Superior temporal gyrus (tissue), 1 donor: ENCODE measurements at regions not wholly inside any gene's neighbourhood (a gene's known extent, or its start where the extent isn't known, plus 50 kb on each side); places are given as distances from the start of the nearest gene placed in this dataset.
"Not testable (repeated sequence)": the region's sequence is repeated elsewhere in the genome, so short reads cannot be mapped to it uniquely, and the experiment has no call there.

Experiments
- DNase-seq: peaks from one replicate; pipeline ENCODE4 v3.0.0-alpha.2; 2016; ENCODE audit errors: extremely low spot score

DNA sequence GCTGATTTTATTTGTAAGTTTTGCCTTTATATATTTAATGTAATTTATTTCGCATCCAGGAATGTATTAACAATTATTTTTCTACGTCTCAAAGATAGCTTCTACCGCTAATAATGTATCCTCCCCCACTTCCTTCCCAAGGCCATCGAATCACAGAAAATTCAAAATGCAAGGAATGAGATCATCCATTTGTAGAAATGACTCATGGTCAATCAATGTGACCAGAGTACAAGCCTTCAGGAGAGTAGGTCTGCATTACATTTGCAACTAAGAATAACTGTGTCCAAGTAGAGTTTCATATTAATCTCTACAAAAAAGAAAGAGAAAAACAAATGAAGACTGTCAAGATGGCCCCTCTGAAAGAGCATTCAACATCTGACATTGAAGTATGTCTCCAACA lies 205.9 kb upstream of the PHF14 start:
- DNase-seq, result no peak

GRCh38 chr7:10770176-10770575 lies 203.5 kb upstream of the PHF14 start:
- DNase-seq, result peak; percentile 49

DNA sequence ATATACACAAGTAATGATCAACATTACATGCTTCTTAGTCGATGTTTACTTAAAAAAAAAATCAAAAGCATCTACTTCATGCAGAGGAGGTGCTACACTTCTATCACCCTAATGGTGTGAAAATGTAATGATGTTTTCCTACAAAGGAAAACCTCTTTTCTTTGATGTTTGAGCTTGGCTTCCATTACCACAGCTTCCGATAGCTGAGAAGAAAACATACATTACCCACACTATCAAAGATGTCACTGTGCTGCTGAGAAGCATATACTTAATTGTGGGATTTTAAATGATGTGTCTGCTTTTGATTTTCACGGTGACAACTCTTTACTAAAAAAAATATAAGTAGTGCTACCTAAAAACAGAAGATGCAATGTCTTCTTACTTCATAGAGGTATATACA lies 200.2 kb upstream of the PHF14 start:
- DNase-seq, result no peak

DNA sequence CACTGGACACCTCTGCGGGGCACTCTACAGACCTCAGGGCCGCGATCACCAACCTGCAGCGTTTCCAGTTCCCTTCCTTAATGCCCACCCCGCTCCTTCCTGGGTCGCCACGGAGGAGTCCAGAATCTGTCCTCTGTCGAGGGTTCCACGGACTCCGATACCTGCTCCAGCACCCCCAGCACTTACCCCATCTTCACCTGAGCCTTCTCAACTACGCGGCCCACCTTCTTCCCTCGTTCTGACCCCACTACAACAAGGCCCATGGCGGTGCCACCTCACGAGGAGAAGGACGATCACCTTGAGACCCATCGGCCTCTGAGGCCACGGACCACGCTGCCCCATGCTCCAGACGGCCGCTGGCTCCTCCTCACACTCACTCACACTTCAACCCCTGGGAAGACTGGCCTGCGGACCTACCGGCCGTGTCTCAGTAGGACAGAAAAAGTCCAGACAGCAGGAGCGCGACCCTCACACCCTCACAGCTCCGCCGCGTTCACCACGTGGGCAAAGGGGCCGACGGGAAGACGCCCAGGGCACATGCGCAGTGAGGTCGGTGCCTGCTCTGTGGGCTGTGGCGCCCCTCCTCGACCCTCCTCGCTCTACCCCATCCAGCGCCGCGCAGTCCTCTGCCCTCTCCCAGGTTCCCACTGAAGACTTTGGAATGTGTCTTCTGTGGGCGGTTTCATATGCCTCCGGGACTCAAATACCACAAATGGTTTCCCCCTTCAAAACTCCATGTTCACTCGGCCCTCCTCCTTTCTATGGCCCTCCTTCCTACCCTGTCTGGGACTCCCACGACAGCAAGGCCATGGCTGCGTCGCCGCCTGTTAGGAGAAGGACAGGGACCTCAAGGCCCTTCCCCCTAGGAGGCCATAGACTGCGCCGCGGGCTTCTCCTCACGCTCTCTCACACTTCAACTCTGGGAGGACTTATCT lies 193.9 kb upstream of the PHF14 start:
- no peak for DNase-seq

GRCh38 chr7:10780400-10780747 lies 193.3 kb upstream of the PHF14 start:
- DNase-seq, result no peak

- not testable (repeated sequence) for DNase-seq
Measured at GRCh38 chr7:10786976-10787375, 186.7 kb upstream of the PHF14 start.

- no peak for DNase-seq
Measured at GRCh38 chr7:10789170-10789569, 184.5 kb upstream of the PHF14 start.

GRCh38 chr7:10790910-10791309 lies 182.8 kb upstream of the PHF14 start:
- DNase-seq, result no peak

DNA sequence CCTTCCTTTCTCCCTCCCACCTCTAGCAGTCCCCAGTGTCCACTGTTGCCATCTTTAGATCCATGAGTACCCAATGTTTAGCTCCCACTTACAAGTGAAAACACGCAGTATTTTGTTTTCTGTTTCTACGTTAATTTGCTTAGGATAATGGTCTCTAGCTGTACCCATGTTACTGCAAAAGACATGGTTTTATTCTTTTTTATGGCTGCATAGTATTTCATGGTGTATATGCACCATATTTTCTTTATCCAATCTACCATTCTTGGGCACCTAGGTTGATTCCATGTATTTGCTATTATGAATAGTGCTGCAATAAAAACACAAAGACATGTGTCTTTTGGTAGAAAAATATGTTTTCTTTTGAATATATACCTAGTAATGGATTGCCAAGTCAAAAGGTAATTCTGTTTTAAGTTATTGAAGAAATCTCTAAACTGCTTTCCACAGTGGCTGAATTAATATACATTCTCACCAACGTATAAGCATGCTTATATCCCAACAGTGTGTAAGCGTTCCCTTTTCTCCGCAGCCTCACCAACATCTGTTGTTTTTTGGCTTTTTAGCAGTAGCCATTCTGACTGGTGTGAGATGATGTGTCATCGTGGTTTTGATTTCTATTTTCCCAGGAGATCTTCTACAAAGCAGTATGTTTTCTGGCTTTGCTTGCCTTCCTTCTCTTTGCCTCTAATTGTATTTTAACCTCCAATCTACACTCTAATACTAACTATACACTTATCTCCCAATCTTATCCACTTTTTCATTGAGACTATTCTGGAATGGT lies 179.5 kb upstream of the PHF14 start:
- DNase-seq, result no peak

- no peak for DNase-seq
Measured at GRCh38 chr7:10797157-10797556, 176.5 kb upstream of the PHF14 start.

- no peak for DNase-seq
Measured at GRCh38 chr7:10798044-10798443, 175.6 kb upstream of the PHF14 start.

DNA sequence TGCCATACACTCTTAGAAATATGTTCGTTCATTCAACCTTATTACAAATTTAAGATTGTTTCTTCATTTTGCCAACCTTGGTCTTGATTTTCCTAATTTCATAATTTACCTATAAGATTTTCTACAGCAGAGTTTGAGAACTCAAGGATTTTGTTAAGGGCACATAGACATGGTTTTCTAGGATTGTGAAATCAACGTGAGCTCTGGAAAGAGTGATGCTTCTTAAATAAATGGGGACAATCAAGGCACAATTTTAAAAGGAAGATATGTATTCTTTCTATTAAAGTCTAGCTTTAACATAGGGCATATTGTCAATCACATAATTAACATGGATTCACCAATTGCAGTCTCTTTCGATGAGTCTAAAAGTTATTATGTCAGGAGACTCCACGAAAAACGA lies 174.2 kb upstream of the PHF14 start:
- DNase-seq, result no peak

DNA sequence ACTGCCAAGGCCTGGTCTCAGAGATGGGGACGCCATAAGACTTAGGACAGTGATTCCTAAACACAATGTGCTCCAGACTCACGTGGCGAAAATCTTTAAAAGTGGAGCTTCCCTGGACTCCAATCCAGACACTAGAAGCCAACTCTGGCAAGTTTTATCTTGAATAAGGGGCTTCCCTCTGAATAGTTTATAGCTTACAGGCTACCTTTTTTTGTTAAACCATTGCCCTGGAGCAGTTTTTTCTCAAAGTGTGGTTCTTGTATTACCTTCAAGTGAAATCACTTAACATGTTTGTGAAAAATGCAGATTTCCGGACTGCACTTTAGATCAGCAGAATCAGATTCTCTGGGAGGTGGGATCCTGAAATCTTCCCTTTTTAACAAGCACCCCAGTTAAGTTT lies 171.7 kb upstream of the PHF14 start:
- DNase-seq, result no peak

- DNase-seq, result no peak
Measured at GRCh38 chr7:10802526-10802925, 171.1 kb upstream of the PHF14 start.

DNA sequence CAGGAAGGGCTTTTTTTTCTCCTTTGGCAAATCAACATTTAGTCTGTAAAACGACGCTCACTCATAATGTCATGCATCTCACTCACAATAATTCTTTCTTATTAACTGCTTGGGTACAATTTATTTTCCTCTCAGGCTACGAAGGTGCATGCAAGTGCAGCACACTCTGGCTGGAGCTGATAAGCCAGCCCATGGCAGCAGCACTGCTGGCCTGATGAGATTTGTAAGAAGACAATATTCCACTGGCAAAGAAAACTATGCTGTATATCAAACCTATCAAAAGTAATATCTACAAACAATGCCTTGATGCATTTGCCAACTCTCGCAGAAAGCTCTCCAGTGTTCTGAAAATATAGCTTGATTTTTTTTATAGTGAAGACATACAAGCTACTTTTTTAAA lies 170.0 kb upstream of the PHF14 start:
- no peak for DNase-seq

DNA sequence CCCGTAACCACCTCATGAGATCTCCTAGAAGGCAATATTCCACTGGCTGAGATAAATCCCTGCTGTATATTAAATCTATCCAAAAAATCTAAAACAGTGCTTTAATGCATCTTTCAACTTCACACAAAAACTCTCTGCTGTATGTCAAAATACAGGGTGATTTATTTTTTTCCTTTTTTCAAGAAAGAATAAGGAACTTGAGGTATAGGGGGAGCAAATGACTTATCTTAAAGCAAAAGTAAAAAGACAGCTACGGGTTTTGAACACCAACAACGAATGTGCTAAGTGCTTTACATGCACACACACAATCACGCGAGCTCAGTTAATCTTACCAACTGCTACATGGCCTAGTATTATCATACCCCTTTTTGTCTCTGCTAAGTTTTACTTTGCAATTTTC lies 168.9 kb upstream of the PHF14 start:
- DNase-seq, result no peak

GRCh38 chr7:10815546-10815945 lies 158.1 kb upstream of the PHF14 start:
- DNase-seq, result no peak

- DNase-seq, result no peak
Measured at GRCh38 chr7:10821156-10821555, 152.5 kb upstream of the PHF14 start.

GRCh38 chr7:10824154-10824553 lies 149.5 kb upstream of the PHF14 start:
- no peak for DNase-seq

DNA sequence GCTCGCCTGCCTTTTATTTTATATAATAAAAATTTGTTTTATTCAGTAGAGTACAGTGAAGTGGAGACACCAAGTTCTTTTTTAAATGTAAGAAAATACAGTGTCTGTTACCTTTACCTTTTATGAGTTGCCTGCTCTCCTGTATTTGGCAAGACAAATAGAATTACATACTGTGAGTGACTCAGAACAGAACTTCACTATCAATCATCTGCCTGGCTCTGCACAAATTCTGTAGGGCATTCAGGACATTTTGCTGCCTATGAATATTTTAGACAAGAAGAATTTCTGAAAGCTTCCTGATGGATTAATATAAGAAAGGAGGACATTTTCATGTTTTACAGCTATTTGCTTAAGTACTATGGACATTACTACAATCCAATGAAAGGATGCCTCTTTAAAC lies 135.4 kb upstream of the PHF14 start:
- no peak for DNase-seq

DNA sequence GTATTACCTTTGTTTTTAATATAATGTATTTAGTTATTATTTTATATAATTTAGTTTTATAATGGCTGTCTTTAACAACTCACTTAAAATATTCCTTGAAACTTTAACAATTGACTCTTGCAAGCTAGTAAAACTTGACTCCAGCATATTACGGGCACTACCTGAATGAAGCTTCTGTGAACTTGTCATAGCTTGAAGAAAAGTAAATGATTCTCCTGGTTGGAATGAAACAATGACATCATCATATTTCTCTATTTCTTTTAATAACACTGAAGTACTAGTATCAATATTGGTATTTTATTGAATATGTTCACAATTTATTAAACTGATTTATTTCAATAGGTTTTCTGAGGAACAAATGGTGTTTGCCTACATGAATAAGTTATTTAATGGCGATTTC lies 128.4 kb upstream of the PHF14 start:
- no peak for DNase-seq

GRCh38 chr7:10855583-10855982 lies 118.1 kb upstream of the PHF14 start:
- no peak for DNase-seq

- DNase-seq, result no peak
Measured at GRCh38 chr7:10860516-10860915, 113.2 kb upstream of the PHF14 start.
